Subcutaneous abdominal adipose tissue (tissue), 5 donors: ENCODE measurements at regions not wholly inside any gene's neighbourhood (a gene's known extent, or its start where the extent isn't known, plus 50 kb on each side); places are given as distances from the start of the nearest gene placed in this dataset.

Experiments used
- H3K27ac ChIP-seq: one replicate; pipeline ENCODE4 v1.7.0; 2013; ENCODE audit warnings: low read depth, mild to moderate bottlenecking, inconsistent platforms, low read length, moderate library complexity
- H3K27me3 ChIP-seq, 5 donors: one replicate each; pipeline ENCODE4 v1.7.0; 2013; ENCODE audit warnings: low read length in 5 of 5, inconsistent platforms in 1 of 5; ENCODE audit not compliant: control insufficient read depth in 5 of 5, insufficient read depth in 4 of 5
- H3K36me3 ChIP-seq, 5 donors: one replicate each; pipeline ENCODE4 v1.7.0; 2013; ENCODE audit warnings: low read length in 5 of 5; ENCODE audit not compliant: control insufficient read depth in 5 of 5, insufficient read depth in 5 of 5
- H3K4me1 ChIP-seq, 5 donors: one replicate each; pipeline ENCODE4 v1.7.0; 2013; ENCODE audit warnings: low read length in 5 of 5, mild to moderate bottlenecking in 3 of 5, moderate library complexity in 1 of 5; ENCODE audit not compliant: control insufficient read depth in 5 of 5, insufficient read depth in 5 of 5
- H3K4me3 ChIP-seq, 5 donors: one replicate each; pipeline ENCODE4 v1.7.0; 2013; ENCODE audit warnings: low read length in 5 of 5, low read depth in 1 of 5
- H3K9ac ChIP-seq, 5 donors: one replicate each; pipeline ENCODE4 v1.7.0; 2013; ENCODE audit warnings: low read length in 5 of 5, mild to moderate bottlenecking in 4 of 5, moderate library complexity in 3 of 5
- H3K9me3 ChIP-seq, 5 donors: one replicate each; pipeline ENCODE4 v1.7.0; 2013; ENCODE audit warnings: low read length in 5 of 5; ENCODE audit not compliant: control insufficient read depth in 5 of 5
- donor health status: healthy.
- donor health status: healthy.
- donor health status: healthy.
- donor health status: healthy.
- donor health status: healthy.

DNA sequence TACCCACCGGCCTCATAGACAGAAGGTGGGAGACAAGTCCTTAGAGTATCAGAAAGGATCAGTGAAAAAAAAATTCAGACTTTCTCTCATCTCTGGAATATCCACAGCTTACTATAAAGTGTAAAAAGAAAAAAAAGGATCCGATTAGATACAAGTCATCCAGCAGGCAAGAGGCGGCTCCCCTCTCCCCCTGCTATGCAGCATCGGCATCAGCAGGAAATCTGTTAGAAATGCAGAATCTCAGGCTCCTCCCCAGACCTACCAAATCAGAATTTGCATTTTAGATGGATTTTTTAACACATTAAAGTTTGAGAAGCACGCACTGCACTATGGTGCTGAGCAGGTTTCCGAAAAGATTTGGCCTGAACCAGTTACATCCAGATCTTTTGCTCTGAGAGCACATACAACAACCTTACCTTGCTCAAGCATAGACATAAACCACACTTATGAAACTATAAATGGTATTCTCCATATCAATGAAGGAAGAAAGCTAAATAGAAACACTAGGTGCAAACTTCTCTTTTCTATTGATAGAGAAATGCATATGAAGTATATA is 117.0 kb upstream of the POU3F2 start:
- no peaks in the 10 kb centered on the region for H3K4me1 ChIP-seq
- no peak overlapping the region for H3K27ac ChIP-seq
- H3K36me3 ChIP-seq = no peaks in the 10 kb centered on the region
- H3K4me3 ChIP-seq = no peak overlapping the region
- no peak overlapping the region for H3K9ac ChIP-seq
- H3K27me3 ChIP-seq = peaks cover 0 to 4% (median 0%) of the 10 kb centered on the region in 5 donors
- H3K9me3 ChIP-seq = no peaks in the 10 kb centered on the region

- no peaks in the 10 kb centered on the region for H3K9me3 ChIP-seq
- H3K4me1 ChIP-seq = no peaks in the 10 kb centered on the region
- H3K27ac ChIP-seq = no peak overlapping the region
- H3K4me3 ChIP-seq = no peak overlapping the region
- peaks cover 0 to 4% (median 0%) of the 10 kb centered on the region in 5 donors for H3K27me3 ChIP-seq
- no peak overlapping the region for H3K9ac ChIP-seq
- H3K36me3 ChIP-seq = no peaks in the 10 kb centered on the region
Measured at GRCh38 chr6:98717988-98718387, 116.4 kb upstream of the POU3F2 start.

DNA sequence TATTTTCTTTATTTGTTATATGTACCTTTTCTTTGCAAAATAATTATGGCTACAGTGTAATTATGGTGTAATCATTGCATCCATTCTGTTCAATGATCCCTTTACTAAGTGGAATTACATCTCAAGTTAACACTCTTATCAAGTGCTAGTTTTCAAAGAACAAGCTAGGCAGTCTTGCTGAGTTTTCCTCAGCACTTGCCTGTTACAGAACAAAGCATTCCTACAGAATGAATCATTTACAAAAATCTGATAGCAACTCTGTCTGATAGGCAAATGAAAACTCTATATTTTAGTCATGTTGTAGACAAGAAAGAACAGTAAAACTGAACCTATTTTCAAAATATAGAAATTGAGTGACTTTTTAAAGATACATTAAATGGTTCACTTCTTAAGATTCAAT is 109.8 kb upstream of the POU3F2 start:
- no peaks in the 10 kb centered on the region for H3K36me3 ChIP-seq
- H3K9me3 ChIP-seq = no peaks in the 10 kb centered on the region
- no peak overlapping the region for H3K9ac ChIP-seq
- no peak overlapping the region for H3K27ac ChIP-seq
- no peak overlapping the region for H3K4me3 ChIP-seq
- peaks cover 0 to 3% (median 0%) of the 10 kb centered on the region in 5 donors for H3K27me3 ChIP-seq
- no peaks in the 10 kb centered on the region for H3K4me1 ChIP-seq

GRCh38 chr6:98747273-98747672 is 87.1 kb upstream of the POU3F2 start:
- H3K9me3 ChIP-seq = no peaks in the 10 kb centered on the region
- H3K4me3 ChIP-seq = no peak overlapping the region
- no peak overlapping the region for H3K9ac ChIP-seq
- no peaks in the 10 kb centered on the region for H3K36me3 ChIP-seq
- H3K27ac ChIP-seq = no peak overlapping the region
- no peaks in the 10 kb centered on the region for H3K27me3 ChIP-seq
- no peaks in the 10 kb centered on the region for H3K4me1 ChIP-seq

- Histone ChIP-seq H3K9ac (no peak overlapping the region), H3K27me3 (no peaks in the 10 kb centered on the region), H3K9me3 (no peaks in the 10 kb centered on the region), H3K4me1 (no peaks in the 10 kb centered on the region), H3K27ac (no peak overlapping the region), H3K36me3 (no peaks in the 10 kb centered on the region), H3K4me3 (no peak overlapping the region)
Measured at GRCh38 chr6:98747960-98748359, 86.4 kb upstream of the POU3F2 start.

GRCh38 chr6:98759459-98759858 is 74.9 kb upstream of the POU3F2 start:
- Histone ChIP-seq H3K9me3 (peaks cover 0 to 9% (median 4%) of the 10 kb centered on the region in 5 donors), H3K4me1 (no peaks in the 10 kb centered on the region), H3K27me3 (no peaks in the 10 kb centered on the region)

DNA sequence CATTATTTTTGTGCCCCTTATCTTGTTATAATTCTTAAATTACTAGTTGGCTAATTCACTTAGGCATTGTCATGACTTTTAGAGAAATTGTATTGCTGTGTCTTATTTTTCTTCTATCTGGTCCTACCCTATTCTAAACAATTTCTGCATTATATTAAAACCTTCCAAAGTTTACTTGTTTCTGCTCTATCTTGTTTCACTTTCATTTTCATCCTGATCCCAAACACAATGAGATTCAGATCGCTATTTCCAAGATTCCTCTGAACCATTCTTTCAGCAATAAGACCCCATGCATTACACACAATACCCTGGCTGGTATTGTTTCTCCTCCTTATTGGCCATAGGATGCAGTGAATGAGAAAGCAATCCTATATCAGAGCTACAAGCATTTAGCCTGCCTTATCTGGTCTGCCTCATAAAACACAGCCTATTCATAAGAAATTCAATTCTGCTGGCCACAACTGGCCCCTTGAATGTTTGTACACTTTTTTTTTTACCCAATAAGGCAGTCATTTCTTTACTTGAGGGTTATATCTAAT is 69.9 kb upstream of the POU3F2 start:
- Histone ChIP-seq H3K27me3 (no peaks in the 10 kb centered on the region), H3K9ac (peak overlapping the region in 3 of 5 donors; percentile 26 to 50 (median 31)), H3K4me1 (no peaks in the 10 kb centered on the region), H3K9me3 (peaks cover 0 to 9% (median 4%) of the 10 kb centered on the region in 5 donors), H3K36me3 (no peaks in the 10 kb centered on the region), H3K4me3 (peak overlapping the region; percentile 37 to 69 (median 57)), H3K27ac (no peak overlapping the region)

More at GRCh38 chr6:98759459-98759858, 74.9 kb upstream of the POU3F2 start:
- no peak overlapping the region for H3K9ac ChIP-seq
- H3K27ac ChIP-seq = no peak overlapping the region
- H3K36me3 ChIP-seq = no peaks in the 10 kb centered on the region
- H3K4me3 ChIP-seq = no peak overlapping the region

GRCh38 chr6:98769546-98769945 is 64.8 kb upstream of the POU3F2 start:
- no peaks in the 10 kb centered on the region for H3K27me3 ChIP-seq

DNA sequence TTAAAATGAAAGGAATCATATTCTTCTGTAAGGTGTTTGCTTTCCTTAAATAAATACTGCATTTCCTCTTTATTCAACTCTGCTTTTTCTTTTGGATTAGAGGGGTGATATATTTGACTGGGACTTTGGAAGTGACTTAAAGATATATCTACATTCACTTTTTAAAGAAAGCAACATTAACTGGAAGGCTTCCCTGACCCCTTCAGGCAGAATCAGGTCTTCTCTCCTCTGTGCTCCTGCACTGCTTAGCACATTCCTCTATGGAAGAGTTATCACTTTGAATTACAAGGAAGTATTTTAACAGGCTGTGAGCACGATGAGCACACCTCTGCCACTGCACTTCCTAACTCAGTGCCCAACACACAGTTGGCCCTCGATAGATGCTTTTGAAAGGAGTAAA is 59.2 kb upstream of the POU3F2 start:
- Histone ChIP-seq H3K36me3 (no peaks in the 10 kb centered on the region), H3K4me1 (no peaks in the 10 kb centered on the region), H3K4me3 (no peak overlapping the region), H3K27me3 (peaks cover 0 to 3% (median 0%) of the 10 kb centered on the region in 5 donors), H3K9ac (no peak overlapping the region), H3K9me3 (no peaks in the 10 kb centered on the region), H3K27ac (no peak overlapping the region)

More at GRCh38 chr6:98769546-98769945, 64.8 kb upstream of the POU3F2 start:
- Histone ChIP-seq H3K9ac (no peak overlapping the region), H3K4me3 (no peak overlapping the region), H3K9me3 (no peaks in the 10 kb centered on the region), H3K4me1 (no peaks in the 10 kb centered on the region), H3K36me3 (no peaks in the 10 kb centered on the region), H3K27ac (no peak overlapping the region)

GRCh38 chr6:98777762-98778161 is 56.6 kb upstream of the POU3F2 start:
- no peaks in the 10 kb centered on the region for H3K9me3 ChIP-seq
- no peak overlapping the region for H3K27ac ChIP-seq
- no peaks in the 10 kb centered on the region for H3K36me3 ChIP-seq
- no peak overlapping the region for H3K9ac ChIP-seq
- peaks cover 0 to 3% (median 0%) of the 10 kb centered on the region in 5 donors for H3K27me3 ChIP-seq
- no peaks in the 10 kb centered on the region for H3K4me1 ChIP-seq
- no peak overlapping the region for H3K4me3 ChIP-seq
